Peyer's patch (tissue), 4 donors: ENCODE measurements at regions not wholly inside any gene's neighbourhood (a gene's known extent, or its start where the extent isn't known, plus 50 kb on each side); places are given as distances from the start of the nearest gene placed in this dataset.

Experiments
- DNase-seq, 3 donors: peaks; one replicate each; pipeline ENCODE4 v3.0.0-alpha.2; 2017 to 2019
- H3K27ac ChIP-seq, 4 donors: fragments of 200-600 bp; sonication (generic); one replicate each; pipeline ENCODE4 v1.5.1; 2016 to 2019
- H3K27me3 ChIP-seq, 2 donors: fragments of 200-600 bp; sonication (generic); one replicate each; pipeline ENCODE4 v1.5.1; 2019
- H3K36me3 ChIP-seq, 3 donors: fragments of 200-600 bp; sonication (generic); one replicate each; pipeline ENCODE4 v1.5.1; 2016 to 2019
- H3K4me1 ChIP-seq, 4 donors: fragments of 200-600 bp; sonication (generic); one replicate each; pipeline ENCODE4 v1.5.1; 2016 to 2019
- H3K4me3 ChIP-seq, 4 donors: fragments of 200-600 bp; sonication (generic); 1 replicate in 3 of 4; 2 replicates in 1 of 4; pipeline ENCODE4 v1.5.1; 2016 to 2019; ENCODE audit warnings: mild to moderate bottlenecking in 1 of 4
- H3K9me3 ChIP-seq, 4 donors: fragments of 200-600 bp; sonication (generic); one replicate each; pipeline ENCODE4 v1.5.1; 2016 to 2019; ENCODE audit warnings: mild to moderate bottlenecking in 1 of 4
- CTCF ChIP-seq, 6 experiments: fragments of 450-650 bp in 4 of 6; fragments of 200-600 bp in 2 of 6; sonication (generic) in 1 of 6; IDR thresholded peaks; one replicate each; pipeline ENCODE4 v1.5.1; 2017 to 2019; ENCODE audit warnings: antibody characterized with exemption in 6 of 6, mild to moderate bottlenecking in 3 of 6, moderate library complexity in 1 of 6
- POLR2A ChIP-seq, 2 donors: fragments of 450-650 bp; IDR thresholded peaks; one replicate each; pipeline ENCODE4 v1.5.1; 2017; ENCODE audit warnings: antibody characterized with exemption in 2 of 2, mild to moderate bottlenecking in 2 of 2, moderate library complexity in 2 of 2

- TF ChIP-seq CTCF (IDR thresholded peaks at IDR 0.05): no peak
- no peak for TF ChIP-seq POLR2A (IDR thresholded peaks at IDR 0.05)
- H3K27ac ChIP-seq: no peak overlapping the region
- no peaks in the 10 kb centered on the region for H3K27me3 ChIP-seq
- no peak for DNase-seq
- H3K36me3 ChIP-seq: no peaks in the 10 kb centered on the region
- no peaks in the 10 kb centered on the region for H3K9me3 ChIP-seq
- no peak overlapping the region for H3K4me3 ChIP-seq
- no peaks in the 10 kb centered on the region for H3K4me1 ChIP-seq
Observed at GRCh38 chr9:23586906-23587305, 239.1 kb downstream of the ELAVL2 start.

GRCh38 chr9:23587433-23587832 lies 238.6 kb downstream of the ELAVL2 start:
- Histone ChIP-seq H3K4me1 (no peaks in the 10 kb centered on the region), H3K27ac (no peak overlapping the region), H3K27me3 (no peaks in the 10 kb centered on the region), H3K36me3 (no peaks in the 10 kb centered on the region), H3K4me3 (no peak overlapping the region), H3K9me3 (no peaks in the 10 kb centered on the region)
- no peak for DNase-seq
- no peak for TF ChIP-seq CTCF (IDR thresholded peaks at IDR 0.05)
- no peak for TF ChIP-seq POLR2A (IDR thresholded peaks at IDR 0.05)

- H3K9me3 ChIP-seq: no peaks in the 10 kb centered on the region
- no peak overlapping the region for H3K27ac ChIP-seq
- no peaks in the 10 kb centered on the region for H3K27me3 ChIP-seq
- TF ChIP-seq POLR2A (IDR thresholded peaks at IDR 0.05) (no peak), CTCF (IDR thresholded peaks at IDR 0.05) (no peak)
- DNase-seq: no peak
- H3K36me3 ChIP-seq: no peaks in the 10 kb centered on the region
- H3K4me3 ChIP-seq: no peak overlapping the region
- H3K4me1 ChIP-seq: no peaks in the 10 kb centered on the region
Observed at GRCh38 chr9:23587903-23588302, 238.1 kb downstream of the ELAVL2 start.

- DNase-seq: no peak
- no peaks in the 10 kb centered on the region for H3K4me1 ChIP-seq
- H3K4me3 ChIP-seq: no peak overlapping the region
- H3K27me3 ChIP-seq: no peaks in the 10 kb centered on the region
- no peak overlapping the region for H3K27ac ChIP-seq
- TF ChIP-seq POLR2A (IDR thresholded peaks at IDR 0.05) (no peak), CTCF (IDR thresholded peaks at IDR 0.05) (no peak)
- no peaks in the 10 kb centered on the region for H3K9me3 ChIP-seq
- H3K36me3 ChIP-seq: no peaks in the 10 kb centered on the region
Observed at GRCh38 chr9:23590276-23591000, 235.6 kb downstream of the ELAVL2 start.

GRCh38 chr9:23594421-23594820 lies 231.6 kb downstream of the ELAVL2 start:
- H3K4me3 ChIP-seq: no peak overlapping the region
- H3K4me1 ChIP-seq: no peaks in the 10 kb centered on the region
- no peak for DNase-seq
- no peak overlapping the region for H3K27ac ChIP-seq
- no peaks in the 10 kb centered on the region for H3K9me3 ChIP-seq
- H3K36me3 ChIP-seq: no peaks in the 10 kb centered on the region
- H3K27me3 ChIP-seq: no peaks in the 10 kb centered on the region
- TF ChIP-seq POLR2A (IDR thresholded peaks at IDR 0.05): no peak
- no peak for TF ChIP-seq CTCF (IDR thresholded peaks at IDR 0.05)
